K562 (cell line): ENCODE measurements at regions not wholly inside any gene's neighbourhood (a gene's known extent, or its start where the extent isn't known, plus 50 kb on each side); places are given as distances from the start of the nearest gene placed in this dataset.
A peak's percentile ranks its signal among the peaks of the same experiment; 100 is the strongest.

ENCODE experiments used
- NR3C1 ChIP-seq: sonication (generic); formaldehyde crosslinking; IDR thresholded peaks from 2 replicates; pipeline ENCODE4 v1.8.1; 2022; ENCODE audit warnings: missing genetic modification reagents
- OTX1 ChIP-seq: fragments of 450-650 bp; formaldehyde crosslinking; IDR thresholded peaks from 2 replicates; pipeline ENCODE4 v1.4.0; 2022; ENCODE audit warnings: mild to moderate bottlenecking
- PCBP2 ChIP-seq: fragments of 200-400 bp; formaldehyde crosslinking; IDR thresholded peaks from 2 replicates; pipeline ENCODE4 v1.6.1; 2018; ENCODE audit warnings: low read length, low read depth, mild to moderate bottlenecking, moderate library complexity; ENCODE audit not compliant: poor library complexity, severe bottlenecking
- RAD21 ChIP-seq, 2 experiments: fragments of 250-450 bp in 1 of 2; fragments of 450-650 bp in 1 of 2; sonication (Bioruptor Pico) in 1 of 2; formaldehyde crosslinking in 1 of 2; IDR thresholded peaks in 1 of 2; conservative IDR thresholded peaks in 1 of 2; 2 replicates each; pipeline versions ENCODE4 v1.4.0 to v1.8.0; 2020 to 2022; ENCODE audit warnings: mild to moderate bottlenecking in 2 of 2, moderate library complexity in 1 of 2
- RBM25 ChIP-seq: fragments of 200-400 bp; formaldehyde crosslinking; IDR thresholded peaks from 2 replicates; pipeline ENCODE4 v1.6.1; 2018; ENCODE audit warnings: low read length, low read depth, moderate library complexity; ENCODE audit not compliant: severe bottlenecking
- SMARCE1 ChIP-seq: fragments of 450-650 bp; IDR thresholded peaks from 2 replicates; pipeline ENCODE4 v1.7.1; 2016; ENCODE audit warnings: mild to moderate bottlenecking
- TCF3 ChIP-seq: sonication (generic); formaldehyde crosslinking; IDR thresholded peaks from 2 replicates; pipeline ENCODE4 v1.4.0; 2020; ENCODE audit warnings: mild to moderate bottlenecking, missing genetic modification reagents
- TFAM ChIP-seq: fragments of 250-450 bp; sonication (Bioruptor Pico); conservative IDR thresholded peaks from 2 replicates; pipeline ENCODE4 v1.5.0; 2021; ENCODE audit warnings: mild to moderate bottlenecking, moderate library complexity
- ZNF197 ChIP-seq: fragments of 200-800 bp; sonication (Bioruptor generic); IDR thresholded peaks from 2 replicates; pipeline ENCODE4 v1.6.1; 2016; ENCODE audit warnings: low read depth, missing genetic modification characterization, missing compliant biosample characterization
- ZNF316 ChIP-seq: fragments of 450-650 bp; IDR thresholded peaks from 2 replicates; pipeline ENCODE4 v1.6.1; 2016
- ZNF354B ChIP-seq: fragments of 250-450 bp; sonication (Bioruptor Pico); IDR thresholded peaks from 2 replicates; pipeline ENCODE4 v1.4.0; 2020
- ZNF76 ChIP-seq: fragments of 250-450 bp; sonication (Bioruptor Pico); IDR thresholded peaks from 2 replicates; pipeline ENCODE4 v1.4.0; 2020; ENCODE audit warnings: mild to moderate bottlenecking, moderate library complexity, borderline replicate concordance
- TF ChIP-seq, protein P1 (sequence below), 2 experiments: fragments of 450-650 bp; IDR thresholded peaks; 2 replicates each; pipeline ENCODE4 v1.6.1; 2016; ENCODE audit warnings: mild to moderate bottlenecking in 2 of 2, borderline replicate concordance in 1 of 2, low read depth in 1 of 2, moderate library complexity in 1 of 2
- TF ChIP-seq, protein P2 (sequence below): fragments of 250-450 bp; sonication (Bioruptor Pico); IDR thresholded peaks from 2 replicates; pipeline ENCODE4 v1.5.0; 2020; ENCODE audit warnings: mild to moderate bottlenecking, borderline replicate concordance
- TF ChIP-seq, protein P3 (sequence below): fragments of 200-800 bp; sonication (Bioruptor generic); IDR thresholded peaks from 2 replicates; pipeline ENCODE4 v1.6.1; 2017; ENCODE audit warnings: missing genetic modification characterization, missing compliant biosample characterization
- TF ChIP-seq, protein P4 (sequence below): fragments of 250-450 bp; sonication (Bioruptor Pico); IDR thresholded peaks from 2 replicates; pipeline ENCODE4 v1.5.0; 2021

DNA sequence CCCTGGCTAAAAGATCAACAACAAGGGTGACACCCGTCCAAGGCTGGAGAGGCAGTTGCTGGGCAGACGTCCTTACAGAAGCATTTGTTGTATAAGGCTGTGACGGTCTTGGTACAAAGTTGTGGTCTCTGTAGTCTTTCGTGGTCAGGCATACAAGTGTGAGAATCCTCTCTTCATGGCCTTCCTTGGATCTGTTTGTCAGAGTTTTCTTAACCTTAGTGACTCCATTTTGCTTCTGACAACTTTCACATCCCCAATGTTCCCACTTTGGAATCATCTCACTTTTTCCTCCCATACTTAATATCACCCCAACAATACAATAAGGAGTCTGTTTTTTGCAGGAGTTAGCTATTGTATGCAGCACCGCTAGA lies 72.7 kb upstream of the ZCCHC2 start (continued):
- TF ChIP-seq, protein P1, sequence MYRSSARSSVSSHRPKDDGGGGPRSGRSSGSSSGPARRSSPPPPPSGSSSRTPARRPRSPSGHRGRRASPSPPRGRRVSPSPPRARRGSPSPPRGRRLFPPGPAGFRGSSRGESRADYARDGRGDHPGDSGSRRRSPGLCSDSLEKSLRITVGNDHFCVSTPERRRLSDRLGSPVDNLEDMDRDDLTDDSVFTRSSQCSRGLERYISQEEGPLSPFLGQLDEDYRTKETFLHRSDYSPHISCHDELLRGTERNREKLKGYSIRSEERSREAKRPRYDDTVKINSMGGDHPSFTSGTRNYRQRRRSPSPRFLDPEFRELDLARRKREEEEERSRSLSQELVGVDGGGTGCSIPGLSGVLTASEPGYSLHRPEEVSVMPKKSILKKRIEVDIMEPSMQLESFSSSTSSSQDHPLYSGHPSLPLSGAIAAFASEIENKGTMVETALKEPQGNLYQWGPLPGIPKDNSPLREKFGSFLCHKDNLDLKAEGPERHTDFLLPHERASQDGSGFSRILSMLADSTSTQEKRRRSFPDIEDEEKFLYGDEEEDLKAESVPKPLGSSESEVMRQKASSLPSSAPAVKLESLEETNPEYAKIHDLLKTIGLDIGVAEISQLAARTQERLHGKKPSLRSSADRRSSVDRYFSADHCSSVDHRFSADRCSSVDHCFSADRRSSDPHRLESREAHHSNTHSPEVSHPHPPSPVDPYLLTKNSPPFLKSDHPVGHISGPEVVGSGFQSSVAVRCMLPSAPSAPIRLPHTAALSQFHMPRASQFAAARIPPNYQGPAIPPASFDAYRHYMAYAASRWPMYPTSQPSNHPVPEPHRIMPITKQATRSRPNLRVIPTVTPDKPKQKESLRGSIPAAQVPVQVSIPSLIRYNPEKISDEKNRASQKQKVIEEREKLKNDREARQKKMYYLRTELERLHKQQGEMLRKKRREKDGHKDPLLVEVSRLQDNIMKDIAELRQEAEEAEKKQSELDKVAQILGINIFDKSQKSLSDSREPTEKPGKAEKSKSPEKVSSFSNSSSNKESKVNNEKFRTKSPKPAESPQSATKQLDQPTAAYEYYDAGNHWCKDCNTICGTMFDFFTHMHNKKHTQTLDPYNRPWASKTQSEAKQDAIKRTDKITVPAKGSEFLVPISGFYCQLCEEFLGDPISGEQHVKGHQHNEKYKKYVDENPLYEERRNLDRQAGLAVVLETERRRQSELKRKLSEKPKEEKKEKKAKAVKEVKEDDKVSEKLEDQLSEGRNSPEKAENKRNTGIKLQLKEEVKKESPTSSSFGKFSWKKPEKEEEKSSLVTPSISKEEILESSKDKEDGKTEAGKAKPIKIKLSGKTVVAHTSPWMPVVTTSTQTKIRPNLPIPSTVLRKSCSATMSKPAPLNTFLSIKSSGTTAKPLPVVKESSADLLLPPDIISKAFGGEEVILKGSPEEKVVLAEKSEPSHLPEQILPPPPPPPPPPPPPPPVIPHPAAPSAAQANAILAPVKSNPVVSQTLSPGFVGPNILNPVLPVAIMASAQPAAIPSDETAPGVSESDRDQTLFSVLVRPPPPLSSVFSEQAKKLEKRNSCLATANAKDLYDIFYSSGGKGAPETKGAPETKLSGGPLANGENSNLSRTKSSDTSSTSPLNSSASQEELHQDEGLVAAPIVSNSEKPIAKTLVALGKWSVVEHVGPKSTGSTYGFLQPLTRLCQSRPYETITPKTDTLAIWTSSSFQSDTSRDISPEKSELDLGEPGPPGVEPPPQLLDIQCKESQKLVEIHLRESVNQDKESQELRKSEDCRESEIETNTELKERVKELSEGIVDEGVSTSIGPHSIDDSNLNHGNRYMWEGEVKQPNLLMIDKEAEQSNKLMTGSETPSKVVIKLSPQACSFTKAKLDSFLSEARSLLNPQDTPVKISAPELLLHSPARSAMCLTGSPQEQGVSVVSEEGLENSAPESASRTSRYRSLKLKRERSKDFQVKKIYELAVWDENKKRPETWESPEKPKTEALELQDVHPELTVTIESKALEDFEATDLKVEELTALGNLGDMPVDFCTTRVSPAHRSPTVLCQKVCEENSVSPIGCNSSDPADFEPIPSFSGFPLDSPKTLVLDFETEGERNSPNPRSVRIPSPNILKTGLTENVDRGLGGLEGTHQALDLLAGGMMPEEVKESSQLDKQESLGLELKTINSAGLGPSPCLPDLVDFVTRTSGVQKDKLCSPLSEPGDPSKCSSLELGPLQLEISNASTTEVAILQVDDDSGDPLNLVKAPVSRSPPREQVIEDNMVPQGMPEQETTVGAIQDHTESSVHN (IDR thresholded peaks at IDR 0.05; ENCODE audit: borderline replicate concordance in 1 of 2, low read depth in 1 of 2) = no peak
- TF ChIP-seq ZNF316 (no peak), PCBP2 (no peak), ZNF354B (CRISPR knock-in tag) (peak; percentile 63; the same call in 1 of the 2 replicates), RAD21 (CRISPR knock-in tag; conservative IDR thresholded peaks at IDR 0.05 in 1 of 2, IDR thresholded peaks at IDR 0.05 in 1 of 2) (no peak), OTX1 (CRISPR knock-in tag) (0 out of 2 replicates have a peak, but pooled peaks have one; percentile 58), SMARCE1 (no peak), ZNF197 (CRISPR knock-in tag) (peak; percentile 88), TFAM (CRISPR knock-in tag) (no peak), RBM25 (no peak), ZNF76 (CRISPR knock-in tag) (peak; percentile 87), TCF3 (CRISPR knock-in tag) (no peak), NR3C1 (CRISPR knock-in tag) (no peak)
- TF ChIP-seq, protein P2, sequence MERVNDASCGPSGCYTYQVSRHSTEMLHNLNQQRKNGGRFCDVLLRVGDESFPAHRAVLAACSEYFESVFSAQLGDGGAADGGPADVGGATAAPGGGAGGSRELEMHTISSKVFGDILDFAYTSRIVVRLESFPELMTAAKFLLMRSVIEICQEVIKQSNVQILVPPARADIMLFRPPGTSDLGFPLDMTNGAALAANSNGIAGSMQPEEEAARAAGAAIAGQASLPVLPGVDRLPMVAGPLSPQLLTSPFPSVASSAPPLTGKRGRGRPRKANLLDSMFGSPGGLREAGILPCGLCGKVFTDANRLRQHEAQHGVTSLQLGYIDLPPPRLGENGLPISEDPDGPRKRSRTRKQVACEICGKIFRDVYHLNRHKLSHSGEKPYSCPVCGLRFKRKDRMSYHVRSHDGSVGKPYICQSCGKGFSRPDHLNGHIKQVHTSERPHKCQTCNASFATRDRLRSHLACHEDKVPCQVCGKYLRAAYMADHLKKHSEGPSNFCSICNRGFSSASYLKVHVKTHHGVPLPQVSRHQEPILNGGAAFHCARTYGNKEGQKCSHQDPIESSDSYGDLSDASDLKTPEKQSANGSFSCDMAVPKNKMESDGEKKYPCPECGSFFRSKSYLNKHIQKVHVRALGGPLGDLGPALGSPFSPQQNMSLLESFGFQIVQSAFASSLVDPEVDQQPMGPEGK = no peak
- TF ChIP-seq, protein P3, sequence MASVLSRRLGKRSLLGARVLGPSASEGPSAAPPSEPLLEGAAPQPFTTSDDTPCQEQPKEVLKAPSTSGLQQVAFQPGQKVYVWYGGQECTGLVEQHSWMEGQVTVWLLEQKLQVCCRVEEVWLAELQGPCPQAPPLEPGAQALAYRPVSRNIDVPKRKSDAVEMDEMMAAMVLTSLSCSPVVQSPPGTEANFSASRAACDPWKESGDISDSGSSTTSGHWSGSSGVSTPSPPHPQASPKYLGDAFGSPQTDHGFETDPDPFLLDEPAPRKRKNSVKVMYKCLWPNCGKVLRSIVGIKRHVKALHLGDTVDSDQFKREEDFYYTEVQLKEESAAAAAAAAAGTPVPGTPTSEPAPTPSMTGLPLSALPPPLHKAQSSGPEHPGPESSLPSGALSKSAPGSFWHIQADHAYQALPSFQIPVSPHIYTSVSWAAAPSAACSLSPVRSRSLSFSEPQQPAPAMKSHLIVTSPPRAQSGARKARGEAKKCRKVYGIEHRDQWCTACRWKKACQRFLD = peak; percentile 88
- TF ChIP-seq, protein P4, sequence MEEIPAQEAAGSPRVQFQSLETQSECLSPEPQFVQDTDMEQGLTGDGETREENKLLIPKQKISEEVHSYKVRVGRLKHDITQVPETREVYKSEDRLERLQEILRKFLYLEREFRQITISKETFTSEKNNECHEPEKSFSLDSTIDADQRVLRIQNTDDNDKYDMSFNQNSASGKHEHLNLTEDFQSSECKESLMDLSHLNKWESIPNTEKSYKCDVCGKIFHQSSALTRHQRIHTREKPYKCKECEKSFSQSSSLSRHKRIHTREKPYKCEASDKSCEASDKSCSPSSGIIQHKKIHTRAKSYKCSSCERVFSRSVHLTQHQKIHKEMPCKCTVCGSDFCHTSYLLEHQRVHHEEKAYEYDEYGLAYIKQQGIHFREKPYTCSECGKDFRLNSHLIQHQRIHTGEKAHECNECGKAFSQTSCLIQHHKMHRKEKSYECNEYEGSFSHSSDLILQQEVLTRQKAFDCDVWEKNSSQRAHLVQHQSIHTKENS = no peak
